ENCODE measurements at regions not wholly inside any gene's neighbourhood (a gene's known extent, or its start where the extent isn't known, plus 50 kb on each side); places are given as distances from the start of the nearest gene placed in this dataset.

DNA sequence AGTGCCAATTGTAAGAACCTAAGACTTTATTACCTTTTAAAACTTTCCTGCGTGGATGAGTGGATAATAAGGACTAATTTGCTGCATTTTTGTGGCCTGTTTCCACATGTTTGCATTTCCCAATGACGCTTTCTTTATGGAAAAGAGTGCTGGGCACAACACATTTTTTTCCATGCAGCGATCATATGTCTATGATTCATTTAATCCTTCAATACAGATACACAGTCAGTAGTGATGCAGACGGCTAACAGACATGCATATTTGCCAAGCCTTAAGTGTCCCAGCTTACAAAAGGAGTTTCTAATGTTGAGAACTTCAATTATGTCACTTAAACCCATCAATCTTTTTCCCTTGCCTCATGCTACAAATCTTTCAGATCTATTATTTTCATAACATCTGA lies 239.8 kb upstream of the PREP start:
- DNase-seq, result no peak

GRCh38 chr6:105641504-105641903 lies 238.6 kb upstream of the PREP start:
- no peak for DNase-seq

- DNase-seq, result no peak
Measured at GRCh38 chr6:105639124-105639523, 236.2 kb upstream of the PREP start.

GRCh38 chr6:105633814-105634213 lies 230.9 kb upstream of the PREP start:
- DNase-seq, result no peak

DNA sequence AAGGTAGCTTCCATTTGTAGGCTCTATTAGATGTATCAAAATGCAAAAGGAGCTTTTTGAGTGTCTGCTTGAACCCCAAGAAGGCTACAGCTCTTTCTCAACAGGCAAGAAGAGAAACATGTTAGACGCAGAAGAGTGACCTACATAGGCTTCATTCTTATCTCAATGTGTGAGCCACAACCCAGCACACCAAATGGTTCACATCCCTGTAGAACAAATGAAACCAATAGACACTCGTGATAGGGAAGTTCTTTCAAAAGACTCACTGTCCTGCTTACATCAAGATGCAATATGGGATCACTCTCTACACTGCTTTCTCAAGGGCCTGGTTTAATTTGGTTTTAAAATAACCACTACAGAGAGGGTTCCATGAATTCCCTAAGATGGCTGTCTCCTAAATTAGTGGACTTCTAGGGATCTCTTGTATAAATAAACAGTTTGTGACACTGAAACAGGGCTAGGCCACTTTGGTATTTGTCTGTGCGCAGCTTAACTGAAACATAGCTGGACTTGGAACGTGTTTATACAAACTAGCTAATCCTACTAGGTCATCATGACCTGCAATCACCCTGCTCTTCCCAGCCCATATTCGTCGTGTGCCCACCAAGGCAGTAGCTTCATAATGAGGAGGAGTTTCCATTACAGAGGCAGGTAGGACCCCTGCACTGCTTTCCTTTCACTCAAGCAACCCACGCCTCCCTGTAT lies 225.4 kb upstream of the PREP start:
- DNase-seq, result no peak

- no peak for DNase-seq
Measured at GRCh38 chr6:105626295-105627158, 223.6 kb upstream of the PREP start.

- DNase-seq, result no peak
Measured at GRCh38 chr6:105624021-105624420, 221.1 kb upstream of the PREP start.

DNA sequence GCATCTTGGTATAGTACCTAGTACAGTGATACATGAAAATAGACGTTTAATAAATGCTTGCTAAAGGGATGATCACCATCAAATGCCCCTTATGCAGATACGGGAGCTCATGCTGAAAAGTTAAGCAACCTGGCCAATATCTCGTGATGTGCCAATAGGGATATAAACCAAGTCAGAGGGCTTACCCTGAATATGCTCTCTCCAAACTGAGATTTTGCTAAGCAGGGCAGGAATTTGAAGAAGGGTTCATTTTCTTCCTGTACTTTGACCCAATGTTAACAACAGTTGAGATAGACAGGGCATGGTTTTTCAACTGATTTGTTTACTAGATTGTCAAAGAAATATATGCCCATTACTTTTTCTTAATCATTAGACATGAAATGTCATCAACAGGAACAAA lies 219.3 kb upstream of the PREP start:
- DNase-seq, result no peak

- no peak for DNase-seq
Measured at GRCh38 chr6:105621564-105622175, 218.8 kb upstream of the PREP start.

GRCh38 chr6:105620878-105621277 lies 218.0 kb upstream of the PREP start:
- no peak for DNase-seq

DNA sequence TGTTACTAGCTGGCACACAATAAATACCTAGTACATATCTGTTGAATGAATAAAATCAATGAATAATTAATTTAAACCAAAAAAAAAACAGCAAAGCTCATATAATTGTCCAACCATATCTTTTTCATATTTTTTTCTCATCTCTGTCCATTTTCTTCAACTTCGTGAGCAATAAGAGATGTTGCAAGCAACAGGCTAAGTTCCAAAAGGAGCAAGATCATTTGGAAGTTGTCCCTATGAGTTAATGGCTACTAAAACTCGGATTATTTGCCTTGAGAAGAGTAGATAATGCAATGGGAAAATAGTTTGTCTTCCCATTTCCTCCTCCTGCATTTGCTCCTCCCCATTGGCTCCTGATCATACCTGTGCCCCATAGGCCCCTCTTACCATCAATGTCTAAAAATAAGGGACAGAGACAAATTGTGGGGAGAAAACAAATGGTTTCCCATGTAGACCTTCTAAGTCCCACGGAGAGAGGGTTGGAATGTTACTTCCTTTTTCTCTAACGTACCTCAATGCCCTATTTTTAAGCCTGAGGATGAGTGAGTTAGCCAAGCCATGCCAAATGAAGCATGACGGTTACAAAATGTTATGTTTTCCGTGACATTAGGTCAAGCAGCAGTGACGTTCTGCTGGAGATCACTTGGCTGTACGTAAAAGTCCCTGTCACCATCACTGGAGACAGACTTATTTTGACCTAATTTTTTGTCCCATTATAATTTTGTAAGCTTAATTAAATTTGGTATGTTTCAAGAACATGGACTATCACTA lies 217.3 kb upstream of the PREP start:
- DNase-seq, result no peak

- no peak for DNase-seq
Measured at GRCh38 chr6:105618247-105618646, 215.4 kb upstream of the PREP start.

DNA sequence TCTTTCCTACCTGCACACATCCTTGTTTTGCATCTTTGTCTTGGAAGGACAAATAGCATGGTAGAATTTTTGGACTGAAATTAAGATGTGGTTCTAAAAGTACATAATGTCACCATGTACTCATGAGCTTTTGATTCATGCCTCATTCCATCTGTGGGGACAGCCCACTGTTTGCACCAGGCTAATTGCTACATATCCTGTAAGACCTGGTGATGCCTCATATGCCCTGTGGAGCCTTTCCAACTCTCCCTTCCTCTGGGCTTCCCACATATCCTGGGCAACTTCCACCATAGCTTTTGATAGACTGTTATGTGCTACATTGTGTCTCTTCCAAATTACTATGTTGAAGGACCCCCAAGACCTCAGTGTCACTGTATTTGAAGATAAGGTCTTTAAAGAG lies 213.6 kb upstream of the PREP start:
- DNase-seq, result no peak

DNA sequence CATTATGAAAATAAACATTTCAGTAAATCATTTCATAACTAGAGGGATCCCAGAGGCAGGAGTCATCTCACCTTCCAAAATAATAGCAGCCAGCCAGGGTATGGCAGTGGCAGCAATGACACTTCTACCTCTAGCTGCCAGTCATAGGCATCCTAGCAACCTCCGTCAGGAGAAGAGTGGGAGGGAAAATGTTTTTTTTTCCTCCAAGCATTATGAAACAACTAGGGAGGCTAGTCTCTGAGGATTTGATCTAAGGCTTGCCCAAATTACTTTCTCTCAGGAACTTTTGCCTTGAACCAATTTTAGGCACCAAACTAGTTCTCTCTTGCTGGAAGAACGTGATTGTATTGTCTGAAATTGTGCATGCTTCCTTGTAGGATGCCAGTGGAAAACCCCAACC lies 208.7 kb upstream of the PREP start:
- DNase-seq, result no peak

DNA sequence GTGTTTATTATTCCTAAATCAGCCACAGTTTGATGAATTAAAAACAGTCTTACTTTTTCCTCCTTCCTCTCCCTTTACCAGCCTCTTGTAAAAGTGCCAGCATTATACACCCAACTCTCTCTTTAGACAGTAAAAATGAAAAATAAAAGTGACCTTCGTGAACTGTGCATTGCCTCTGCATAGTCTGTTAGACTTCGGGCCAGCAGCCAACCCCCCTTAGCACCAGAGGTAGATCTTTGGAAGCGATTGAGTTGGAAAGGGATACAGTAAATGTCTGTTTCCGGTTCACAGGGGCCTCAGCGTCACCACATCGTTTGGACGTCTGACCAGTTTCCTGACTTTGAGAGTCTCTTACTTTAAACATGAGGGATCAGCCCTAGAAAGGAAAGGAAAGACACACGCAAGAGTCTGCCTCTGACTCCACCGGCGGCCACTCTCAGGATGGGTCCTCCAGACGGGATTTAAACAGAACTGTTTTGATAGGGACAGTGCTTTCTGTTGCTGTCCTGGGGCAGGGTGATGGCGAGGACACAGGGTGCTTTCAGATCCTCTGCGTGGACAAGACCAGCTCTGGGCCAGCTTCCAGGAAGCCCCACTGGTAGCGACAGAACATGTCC lies 206.6 kb upstream of the PREP start:
- DNase-seq, result peak; percentile 72

DNA sequence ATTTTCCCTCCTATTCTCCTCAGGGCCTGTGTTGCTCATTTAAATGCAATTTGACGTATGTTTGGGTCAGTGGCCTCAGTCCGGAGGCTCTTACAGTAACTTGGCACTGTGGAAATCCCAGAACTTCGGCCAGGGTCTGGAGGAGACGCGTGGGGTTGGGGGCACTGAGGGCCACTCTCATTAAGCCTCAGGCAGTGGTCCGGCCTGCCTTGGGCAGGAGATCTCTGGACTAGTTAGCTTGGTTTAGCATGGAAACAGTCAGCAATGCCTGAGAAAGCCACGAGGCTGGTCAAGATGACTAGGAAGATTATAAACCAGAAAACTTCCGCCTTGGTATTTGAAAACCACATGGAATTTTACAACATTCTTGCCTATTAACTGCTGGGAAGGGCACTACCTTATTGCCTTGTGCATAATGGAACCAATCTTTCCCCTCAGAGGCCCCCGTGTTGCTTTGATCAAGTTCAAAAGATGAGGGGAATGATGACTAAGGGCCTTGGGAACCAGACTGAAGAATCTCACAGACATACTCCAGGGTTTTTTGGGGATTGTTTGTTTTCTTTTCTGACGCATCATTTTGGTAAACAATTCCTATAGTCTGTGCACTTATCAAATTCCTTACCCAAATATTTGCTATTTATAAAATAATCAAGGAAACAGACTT lies 206.0 kb upstream of the PREP start:
- peak; percentile 15 for DNase-seq

DNA sequence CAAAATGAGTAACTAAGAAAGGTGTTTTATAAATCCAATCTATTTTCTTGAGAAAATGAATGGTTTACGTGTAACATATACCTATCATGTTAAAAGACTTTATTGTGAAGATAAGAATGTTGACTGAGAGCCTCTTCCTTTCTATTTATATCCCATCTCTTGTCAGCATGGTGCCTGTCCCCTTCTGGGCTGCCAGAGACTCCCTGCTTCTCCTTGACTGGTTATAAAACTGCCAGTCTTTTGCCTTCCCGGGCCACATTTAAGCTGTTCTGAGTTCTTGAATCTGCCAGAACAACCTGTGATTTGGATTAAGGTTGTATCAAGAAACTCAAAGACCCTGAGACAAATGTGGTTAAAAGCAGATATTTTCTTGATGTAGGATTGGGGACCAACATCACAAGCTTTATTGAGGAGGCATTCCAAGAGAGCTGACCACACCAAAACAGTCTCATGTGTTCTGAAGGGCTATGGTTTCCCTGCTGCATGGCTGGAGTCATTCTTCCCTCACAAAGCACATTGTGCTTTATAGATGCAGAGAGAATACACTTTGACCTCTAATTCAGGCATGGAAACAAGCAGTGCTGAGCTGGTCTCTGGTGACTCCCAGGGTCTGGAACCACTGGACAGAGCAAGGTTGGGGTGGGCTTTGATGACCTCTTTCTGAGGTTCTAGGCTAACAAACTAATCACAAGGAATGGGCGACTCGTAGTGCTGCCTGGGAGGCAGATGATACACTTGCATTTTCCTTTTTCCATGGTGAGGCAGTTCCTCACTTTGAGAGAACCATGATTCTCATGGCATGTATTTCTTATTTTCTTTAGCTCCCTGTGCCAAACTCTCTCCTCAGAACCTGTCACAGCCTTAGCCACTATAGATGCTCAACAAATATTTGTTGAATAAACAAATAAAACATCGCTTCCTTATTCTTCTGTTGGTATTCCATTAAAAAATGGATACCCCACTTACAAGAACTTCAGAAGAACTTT lies 205.0 kb upstream of the PREP start:
- DNase-seq, result no peak

- no peak for DNase-seq
Measured at GRCh38 chr6:105606831-105607463, 204.1 kb upstream of the PREP start.

GRCh38 chr6:105604587-105604884 lies 201.7 kb upstream of the PREP start:
- no peak for DNase-seq

All from dermis blood vessel endothelial cell (primary cell).